Thoracic aorta (tissue), 2 donors: ENCODE measurements at regions not wholly inside any gene's neighbourhood (a gene's known extent, or its start where the extent isn't known, plus 50 kb on each side); places are given as distances from the start of the nearest gene placed in this dataset.

Experiments used
- ATAC-seq: fragments of 150-250 bp; one replicate; pipeline ENCODE4 v1.8.0; 2017; ENCODE audit warnings: low read depth; ENCODE audit not compliant: insufficient number of reproducible peaks, low FRiP score
- DNase-seq: peaks from one replicate; pipeline ENCODE4 v3.0.0-alpha.2; 2020; ENCODE audit warnings: low spot score
- H3K27ac ChIP-seq, 2 donors: fragments of 200-600 bp; sonication (generic); 1 replicate in 1 of 2; 2 replicates in 1 of 2; pipeline ENCODE4 v1.5.1; 2016; ENCODE audit warnings: mild to moderate bottlenecking in 2 of 2, moderate library complexity in 2 of 2
- H3K27me3 ChIP-seq: fragments of 200-600 bp; sonication (generic); replicated peaks from 2 replicates; pipeline ENCODE4 v1.6.0; 2016; ENCODE audit warnings: mild to moderate bottlenecking; ENCODE audit not compliant: insufficient read depth
- H3K36me3 ChIP-seq: fragments of 200-600 bp; sonication (generic); one replicate; pipeline ENCODE4 v1.5.1; 2016
- H3K4me1 ChIP-seq, 2 donors: fragments of 200-600 bp; sonication (generic); 1 replicate in 1 of 2; 2 replicates in 1 of 2; pipeline versions ENCODE4 v1.5.1 to v1.6.0; 2016; ENCODE audit warnings: low read depth in 2 of 2, mild to moderate bottlenecking in 1 of 2; ENCODE audit not compliant: control insufficient read depth in 1 of 2
- H3K4me3 ChIP-seq: fragments of 200-600 bp; sonication (generic); 2 replicates; pipeline ENCODE4 v1.5.1; 2016; ENCODE audit warnings: mild to moderate bottlenecking
- H3K9me3 ChIP-seq: fragments of 200-600 bp; sonication (generic); 2 replicates; pipeline ENCODE4 v1.5.1; 2016
- TF ChIP-seq, protein P1 (sequence below): fragments of 200-600 bp; sonication (generic); IDR thresholded peaks from one replicate; pipeline ENCODE4 v1.5.1; 2019; ENCODE audit warnings: antibody characterized with exemption

DNA sequence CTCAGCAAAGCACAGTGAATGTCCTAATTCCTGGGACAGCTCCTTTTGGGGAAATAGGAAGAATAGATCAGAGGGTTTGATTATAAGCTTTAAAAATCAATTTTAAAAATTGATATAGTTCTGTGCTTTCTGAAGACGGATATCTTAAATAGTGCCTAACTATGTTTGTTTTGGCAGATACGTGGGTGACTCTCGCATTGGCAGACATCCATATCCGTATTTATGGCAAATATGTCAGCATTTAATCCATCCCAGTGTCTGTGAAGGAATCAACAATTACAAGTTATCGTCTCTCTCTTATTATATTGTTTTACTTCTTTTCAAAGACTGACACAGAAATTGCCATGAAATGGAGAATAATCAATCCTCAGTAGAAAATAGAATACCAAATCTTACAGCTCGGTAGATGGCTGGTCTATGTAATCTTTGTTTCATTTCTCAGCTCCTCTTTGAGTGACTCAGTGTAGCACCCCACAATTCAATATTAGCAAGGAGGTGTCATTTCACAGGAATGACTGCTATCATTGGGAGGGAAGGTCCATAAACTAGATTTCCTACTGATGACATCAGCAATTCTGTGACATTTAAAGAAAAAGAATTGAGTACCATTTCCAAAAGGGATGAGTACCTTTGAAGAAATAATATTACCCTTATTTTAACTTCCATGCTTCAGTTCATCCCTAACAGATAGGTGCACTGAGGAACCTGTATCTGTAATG is 186.4 kb upstream of the NFE2L3 start:
- H3K4me1 ChIP-seq: peaks cover 0 to 14% of the 10 kb centered on the region in 2 donors
- H3K27ac ChIP-seq: no peak overlapping the region
- no peaks in the 10 kb centered on the region for H3K27me3 ChIP-seq
- TF ChIP-seq, protein P1, sequence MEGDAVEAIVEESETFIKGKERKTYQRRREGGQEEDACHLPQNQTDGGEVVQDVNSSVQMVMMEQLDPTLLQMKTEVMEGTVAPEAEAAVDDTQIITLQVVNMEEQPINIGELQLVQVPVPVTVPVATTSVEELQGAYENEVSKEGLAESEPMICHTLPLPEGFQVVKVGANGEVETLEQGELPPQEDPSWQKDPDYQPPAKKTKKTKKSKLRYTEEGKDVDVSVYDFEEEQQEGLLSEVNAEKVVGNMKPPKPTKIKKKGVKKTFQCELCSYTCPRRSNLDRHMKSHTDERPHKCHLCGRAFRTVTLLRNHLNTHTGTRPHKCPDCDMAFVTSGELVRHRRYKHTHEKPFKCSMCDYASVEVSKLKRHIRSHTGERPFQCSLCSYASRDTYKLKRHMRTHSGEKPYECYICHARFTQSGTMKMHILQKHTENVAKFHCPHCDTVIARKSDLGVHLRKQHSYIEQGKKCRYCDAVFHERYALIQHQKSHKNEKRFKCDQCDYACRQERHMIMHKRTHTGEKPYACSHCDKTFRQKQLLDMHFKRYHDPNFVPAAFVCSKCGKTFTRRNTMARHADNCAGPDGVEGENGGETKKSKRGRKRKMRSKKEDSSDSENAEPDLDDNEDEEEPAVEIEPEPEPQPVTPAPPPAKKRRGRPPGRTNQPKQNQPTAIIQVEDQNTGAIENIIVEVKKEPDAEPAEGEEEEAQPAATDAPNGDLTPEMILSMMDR: no peak
- H3K4me3 ChIP-seq: no peak overlapping the region
- no peak for DNase-seq
- H3K36me3 ChIP-seq: no peaks in the 10 kb centered on the region
- no peak for ATAC-seq
- H3K9me3 ChIP-seq: no peaks in the 10 kb centered on the region

DNA sequence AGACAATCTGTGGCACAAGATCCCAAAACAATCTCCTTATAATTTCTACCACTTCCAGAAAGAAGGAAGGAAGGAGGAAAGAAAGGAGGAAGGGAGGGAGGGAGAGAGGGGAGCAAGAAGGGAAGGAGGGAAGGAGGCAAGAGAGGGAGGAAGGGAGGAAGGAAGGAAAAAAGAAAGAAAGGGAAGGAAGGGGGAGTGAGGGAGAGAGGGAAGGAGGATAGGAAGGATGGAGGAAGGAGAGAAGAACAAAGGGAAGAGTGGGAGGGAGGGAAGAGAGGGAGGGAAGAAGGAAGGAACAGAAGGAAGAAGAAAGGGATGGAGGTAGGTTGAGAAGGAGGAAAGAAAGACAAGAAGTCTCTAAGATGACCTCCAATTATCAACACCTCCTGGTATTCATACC is 185.5 kb upstream of the NFE2L3 start:
- no peaks in the 10 kb centered on the region for H3K27me3 ChIP-seq
- peaks cover 0 to 14% of the 10 kb centered on the region in 2 donors for H3K4me1 ChIP-seq
- no peak overlapping the region for H3K4me3 ChIP-seq
- no peaks in the 10 kb centered on the region for H3K9me3 ChIP-seq
- no peak for DNase-seq
- H3K27ac ChIP-seq: no peak overlapping the region
- no peak for ATAC-seq
- TF ChIP-seq, protein P1: no peak
- H3K36me3 ChIP-seq: no peaks in the 10 kb centered on the region

DNA sequence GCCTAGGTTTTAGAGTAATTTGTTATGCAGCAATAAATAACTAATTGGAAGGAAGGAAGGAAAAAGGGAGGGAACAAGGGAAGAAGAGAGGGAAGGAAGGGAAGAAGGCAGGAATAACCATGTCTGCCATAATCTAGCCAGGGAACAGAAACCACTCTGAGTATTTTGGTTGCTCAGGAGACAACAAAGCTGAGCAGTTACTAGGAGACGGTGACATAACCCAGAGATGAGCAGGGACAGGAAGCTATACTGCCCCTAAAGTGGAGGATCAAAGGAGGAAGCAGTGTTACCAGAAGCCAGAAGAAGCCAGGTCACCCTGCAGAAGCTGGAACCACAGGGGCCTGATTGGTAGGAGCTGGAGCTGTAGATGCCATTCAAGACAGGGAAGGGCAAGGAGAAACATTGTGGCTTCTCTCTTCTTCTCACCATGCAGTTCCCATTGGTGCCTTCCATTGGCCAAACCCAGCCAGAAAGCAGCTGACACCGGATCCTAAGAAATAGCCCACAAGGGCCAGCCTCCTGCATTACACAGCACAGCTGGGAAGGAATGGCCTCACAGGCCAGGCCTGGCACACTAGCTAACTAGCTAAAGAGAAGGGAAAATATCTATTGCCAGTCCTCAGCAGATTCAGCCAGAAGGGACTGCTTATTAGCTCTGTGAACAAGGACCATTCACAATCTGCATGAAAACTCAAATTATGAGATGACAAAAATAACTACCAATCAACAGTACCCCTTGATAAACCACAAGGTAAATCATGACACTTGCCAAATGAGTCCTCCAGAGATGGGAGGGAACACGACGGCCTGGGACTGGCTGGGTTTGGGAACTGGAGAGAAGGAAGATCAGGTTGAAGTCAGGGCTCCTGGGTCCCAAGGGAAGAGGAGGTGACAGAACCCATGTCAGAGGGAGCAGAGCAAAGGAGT is 184.5 kb upstream of the NFE2L3 start:
- no peak overlapping the region for H3K4me3 ChIP-seq
- no peak overlapping the region for H3K27ac ChIP-seq
- no peaks in the 10 kb centered on the region for H3K36me3 ChIP-seq
- TF ChIP-seq, protein P1: no peak
- H3K27me3 ChIP-seq: no peaks in the 10 kb centered on the region
- no peak for ATAC-seq
- no peak for DNase-seq
- H3K4me1 ChIP-seq: peaks cover 0 to 14% of the 10 kb centered on the region in 2 donors
- H3K9me3 ChIP-seq: no peaks in the 10 kb centered on the region

DNA sequence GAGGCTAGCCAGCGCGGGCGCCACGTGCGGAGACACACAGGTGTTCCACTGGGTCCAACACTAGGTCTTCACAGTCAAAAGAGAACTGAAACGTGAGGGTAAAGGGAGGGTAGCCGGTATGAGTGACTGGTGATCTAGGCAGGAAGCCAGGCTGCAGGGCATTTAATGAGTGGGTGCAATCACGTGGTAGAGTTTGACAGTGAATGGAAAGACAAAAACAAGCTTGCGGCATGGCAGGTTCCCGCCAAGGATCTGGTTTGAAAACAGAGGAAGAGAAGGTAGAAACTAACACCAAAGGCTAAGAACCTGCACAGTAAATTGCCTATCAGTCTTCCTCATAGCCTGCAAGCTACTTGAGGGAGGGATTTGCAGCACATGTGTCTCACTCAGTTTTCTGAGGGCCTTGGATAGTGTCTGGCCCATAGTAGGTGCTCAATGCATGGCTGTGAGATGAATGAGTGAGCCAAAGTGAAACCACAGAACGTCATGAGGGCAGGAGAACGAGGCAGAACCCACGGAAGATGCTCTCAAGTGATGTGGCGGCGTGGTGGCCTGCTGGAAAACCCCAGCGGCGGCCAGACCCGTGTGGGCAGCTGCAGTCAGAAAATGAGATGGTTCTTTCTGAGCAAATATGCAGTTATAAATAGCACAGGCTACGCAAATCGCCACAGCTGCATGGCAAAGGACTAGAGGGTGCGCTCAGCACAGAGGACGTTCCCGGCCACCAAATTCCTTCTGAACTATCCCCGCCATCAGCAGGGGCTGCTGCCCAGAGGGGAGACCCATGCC is 183.6 kb upstream of the NFE2L3 start:
- ATAC-seq (no peak), DNase-seq (no peak)
- Histone ChIP-seq H3K4me1 (peaks cover 0 to 14% of the 10 kb centered on the region in 2 donors), H3K4me3 (no peak overlapping the region), H3K27me3 (no peaks in the 10 kb centered on the region), H3K36me3 (no peaks in the 10 kb centered on the region), H3K27ac (no peak overlapping the region), H3K9me3 (no peaks in the 10 kb centered on the region)
- TF ChIP-seq, protein P1: no peak

DNA sequence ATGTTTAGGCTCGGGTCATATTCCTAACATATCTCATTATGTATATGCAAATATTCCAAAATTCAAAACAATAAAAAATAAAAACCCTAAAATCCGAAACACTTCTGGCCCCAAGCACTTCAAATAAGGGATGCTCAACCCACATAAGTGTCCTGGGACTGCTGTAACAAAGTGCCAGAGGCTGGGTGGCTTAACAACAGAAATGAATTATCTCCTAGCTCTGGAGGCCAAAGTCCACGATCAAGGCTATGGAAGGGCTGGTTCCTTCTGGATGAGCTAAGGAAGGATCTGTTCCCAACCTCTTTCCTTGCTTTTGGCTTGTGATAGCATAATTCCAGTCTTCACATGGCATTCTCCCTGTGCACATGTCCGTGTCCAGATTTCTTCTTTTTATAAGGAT is 181.6 kb upstream of the NFE2L3 start:
- Histone ChIP-seq H3K27me3 (no peaks in the 10 kb centered on the region), H3K36me3 (no peaks in the 10 kb centered on the region), H3K27ac (no peak overlapping the region), H3K4me3 (no peak overlapping the region), H3K9me3 (no peaks in the 10 kb centered on the region), H3K4me1 (peaks cover 0 to 1% of the 10 kb centered on the region in 2 donors)
- ATAC-seq (no peak), DNase-seq (no peak)
- TF ChIP-seq, protein P1: no peak
